OCI-LY1 (cell line): ENCODE measurements at regions not wholly inside any gene's neighbourhood (a gene's known extent, or its start where the extent isn't known, plus 50 kb on each side); places are given as distances from the start of the nearest gene placed in this dataset.

ENCODE experiments used
- CTCF ChIP-seq: fragments of 200-600 bp; sonication (generic), shearing (Covaris generic); IDR thresholded peaks from 2 replicates; pipeline ENCODE4 v1.5.1; 2017; ENCODE audit warnings: mild to moderate bottlenecking, antibody characterized with exemption, low read length, moderate library complexity, mixed read lengths
- EZH2 ChIP-seq: fragments of 200-600 bp; sonication (generic), shearing (Covaris generic); IDR thresholded peaks from 2 replicates; pipeline ENCODE4 v1.8.0; 2017; ENCODE audit warnings: borderline replicate concordance, mixed run types, mild to moderate bottlenecking, antibody characterized with exemption, low read length, moderate library complexity, mixed read lengths

GRCh38 chr9:571741-572140 is 269.8 kb upstream of the DMRT1 start:
- TF ChIP-seq CTCF (no peak), EZH2 (no peak)
